ENCODE measurements at regions not wholly inside any gene's neighbourhood (a gene's known extent, or its start where the extent isn't known, plus 50 kb on each side); places are given as distances from the start of the nearest gene placed in this dataset.
A peak's percentile ranks its signal among the peaks of the same experiment; 100 is the strongest.

DNA sequence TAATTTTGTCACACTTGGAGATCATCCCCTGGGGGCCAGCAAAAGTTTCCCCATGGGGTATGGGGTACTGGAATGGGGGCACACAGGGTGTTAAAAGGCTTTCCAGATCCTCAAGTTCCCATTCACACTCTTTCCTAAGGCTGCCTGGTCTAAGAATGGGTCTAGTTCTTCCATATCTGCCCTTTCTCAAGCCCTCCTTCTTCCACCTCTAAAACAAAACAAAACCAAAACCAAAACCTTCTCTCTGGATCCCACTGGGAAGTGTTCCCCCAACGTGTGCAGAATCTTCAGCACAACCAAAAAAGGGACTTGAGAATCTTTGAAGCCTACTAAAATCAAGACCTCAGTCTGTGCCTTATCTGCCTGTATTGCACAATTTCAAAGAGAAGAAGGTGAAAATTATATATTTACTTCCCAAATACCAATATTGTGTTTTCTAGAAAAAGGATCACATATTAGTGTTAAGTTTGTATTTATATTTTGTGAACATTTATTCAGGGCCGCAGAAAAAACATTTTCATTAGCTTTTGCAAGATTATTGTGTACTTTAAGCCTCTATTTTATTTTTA lies 207.2 kb upstream of the TCF4 start:
- Mint-ChIP-seq H3K36me3 (ENCODE audit: low read depth) (peaks cover 8% of the 10 kb centered on the region), H3K4me3 (no peak overlapping the region), H3K4me1 (peaks cover 6% of the 10 kb centered on the region), H3K27me3 (ENCODE audit: low read depth) (no peaks in the 10 kb centered on the region), H3K9me3 (peaks cover 2% of the 10 kb centered on the region), H3K27ac (ENCODE audit: unreplicated experiment) (no peak overlapping the region)
- DNase-seq (ENCODE audit: low read depth, low spot score), result no peak
- TF ChIP-seq, protein P1, sequence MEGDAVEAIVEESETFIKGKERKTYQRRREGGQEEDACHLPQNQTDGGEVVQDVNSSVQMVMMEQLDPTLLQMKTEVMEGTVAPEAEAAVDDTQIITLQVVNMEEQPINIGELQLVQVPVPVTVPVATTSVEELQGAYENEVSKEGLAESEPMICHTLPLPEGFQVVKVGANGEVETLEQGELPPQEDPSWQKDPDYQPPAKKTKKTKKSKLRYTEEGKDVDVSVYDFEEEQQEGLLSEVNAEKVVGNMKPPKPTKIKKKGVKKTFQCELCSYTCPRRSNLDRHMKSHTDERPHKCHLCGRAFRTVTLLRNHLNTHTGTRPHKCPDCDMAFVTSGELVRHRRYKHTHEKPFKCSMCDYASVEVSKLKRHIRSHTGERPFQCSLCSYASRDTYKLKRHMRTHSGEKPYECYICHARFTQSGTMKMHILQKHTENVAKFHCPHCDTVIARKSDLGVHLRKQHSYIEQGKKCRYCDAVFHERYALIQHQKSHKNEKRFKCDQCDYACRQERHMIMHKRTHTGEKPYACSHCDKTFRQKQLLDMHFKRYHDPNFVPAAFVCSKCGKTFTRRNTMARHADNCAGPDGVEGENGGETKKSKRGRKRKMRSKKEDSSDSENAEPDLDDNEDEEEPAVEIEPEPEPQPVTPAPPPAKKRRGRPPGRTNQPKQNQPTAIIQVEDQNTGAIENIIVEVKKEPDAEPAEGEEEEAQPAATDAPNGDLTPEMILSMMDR (conservative IDR thresholded peaks at IDR 0.05), result no peak

DNA sequence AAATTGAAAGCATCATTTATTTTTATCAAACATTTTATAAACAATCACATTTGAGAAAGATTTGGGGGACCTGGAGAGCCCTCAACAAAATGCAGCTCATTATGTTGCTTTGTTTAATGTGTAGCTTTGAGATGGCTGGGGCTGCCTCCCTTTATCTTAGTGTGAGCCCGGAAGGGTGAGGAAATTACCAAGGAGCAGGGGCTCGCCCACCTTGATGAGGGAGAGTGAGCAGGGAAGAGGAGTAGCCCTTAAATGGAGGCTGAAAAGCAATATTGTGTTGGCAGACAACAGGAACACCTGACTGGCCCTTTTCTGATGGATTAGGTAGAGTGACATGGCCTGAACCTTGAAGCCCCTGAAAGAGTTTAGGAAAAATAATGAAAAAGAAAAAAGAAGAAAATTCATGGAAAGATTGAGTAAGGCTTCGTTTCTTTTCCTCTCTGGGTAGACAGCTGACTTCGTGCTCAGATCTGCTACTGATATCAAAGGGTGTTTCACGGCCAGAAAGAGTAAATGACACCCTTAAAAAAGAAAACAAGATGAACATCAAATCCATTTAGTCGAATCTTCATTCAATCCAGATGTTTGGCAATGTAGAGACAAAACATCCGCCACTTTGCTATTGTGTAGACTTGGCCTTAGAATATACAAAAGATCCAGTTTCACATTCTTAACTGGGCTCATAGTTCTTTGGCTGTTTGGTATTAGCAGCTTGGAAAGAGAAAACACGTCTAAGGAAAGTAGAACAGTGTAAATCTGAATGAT lies 206.5 kb upstream of the TCF4 start:
- TF ChIP-seq, protein P1 (conservative IDR thresholded peaks at IDR 0.05), result no peak
- no peaks in the 10 kb centered on the region for H3K27me3 Mint-ChIP-seq (ENCODE audit: low read depth)
- H3K36me3 Mint-ChIP-seq (ENCODE audit: low read depth), result peaks cover 13% of the 10 kb centered on the region
- DNase-seq (ENCODE audit: low read depth, low spot score), result no peak
- peak overlapping the region; percentile 31 for H3K27ac Mint-ChIP-seq (ENCODE audit: unreplicated experiment)
- H3K4me3 Mint-ChIP-seq, result no peak overlapping the region
- peaks cover 6% of the 10 kb centered on the region for H3K4me1 Mint-ChIP-seq
- H3K9me3 Mint-ChIP-seq, result peaks cover 5% of the 10 kb centered on the region

DNA sequence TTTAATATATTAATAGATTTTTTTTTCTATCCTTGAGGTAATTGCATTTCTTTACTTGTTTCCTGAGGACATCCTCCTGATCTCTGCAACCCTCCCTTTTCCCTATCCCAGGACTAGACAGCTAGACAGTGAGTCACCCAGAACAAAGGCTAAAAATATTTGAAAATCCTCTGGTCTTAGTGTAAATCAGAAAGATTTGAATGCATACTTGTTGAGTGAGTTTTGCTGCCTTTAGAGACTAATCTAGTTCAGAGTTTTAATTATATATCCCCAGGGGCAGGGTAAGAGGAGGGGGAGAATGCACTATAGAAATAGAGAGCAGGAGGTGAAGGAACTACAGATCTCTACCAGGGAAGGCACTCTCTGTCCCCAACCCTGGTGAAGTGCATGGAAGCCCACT lies 202.3 kb upstream of the TCF4 start:
- Mint-ChIP-seq H3K36me3 (ENCODE audit: low read depth) (peaks cover 26% of the 10 kb centered on the region), H3K27ac (ENCODE audit: unreplicated experiment) (no peak overlapping the region), H3K9me3 (peaks cover 5% of the 10 kb centered on the region), H3K4me3 (no peak overlapping the region), H3K4me1 (peaks cover 6% of the 10 kb centered on the region), H3K27me3 (ENCODE audit: low read depth) (no peaks in the 10 kb centered on the region)
- TF ChIP-seq, protein P1 (conservative IDR thresholded peaks at IDR 0.05), result no peak
- no peak for DNase-seq (ENCODE audit: low read depth, low spot score)

DNA sequence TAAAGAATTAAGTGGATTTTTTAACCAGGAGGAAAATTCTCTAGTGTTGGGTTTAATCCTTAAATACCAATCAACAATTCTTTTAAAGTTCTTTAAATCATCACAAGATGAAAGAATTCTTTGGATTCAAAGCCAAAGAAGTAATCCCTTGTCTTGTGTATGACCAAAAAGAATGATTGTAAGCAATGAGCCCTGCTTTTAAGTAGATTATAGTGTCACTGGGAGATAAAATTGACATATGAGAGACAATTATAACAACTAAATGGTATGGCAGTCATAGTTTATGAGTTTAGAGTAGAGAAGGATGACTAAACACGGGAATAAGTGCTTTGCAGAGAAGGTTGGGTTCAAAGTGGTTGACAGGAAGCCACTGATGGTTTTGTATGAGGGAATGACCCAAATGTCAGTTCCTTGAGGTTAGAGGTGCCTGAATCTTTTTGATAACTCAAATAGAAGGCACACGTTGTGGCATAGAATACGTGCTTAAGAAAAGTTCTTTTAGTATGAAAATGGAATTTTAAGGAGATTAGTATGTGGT lies 199.6 kb upstream of the TCF4 start:
- no peaks in the 10 kb centered on the region for H3K27me3 Mint-ChIP-seq (ENCODE audit: low read depth)
- H3K9me3 Mint-ChIP-seq, result peaks cover 5% of the 10 kb centered on the region
- DNase-seq (ENCODE audit: low read depth, low spot score), result no peak
- TF ChIP-seq, protein P1 (conservative IDR thresholded peaks at IDR 0.05), result no peak
- no peaks in the 10 kb centered on the region for H3K4me1 Mint-ChIP-seq
- H3K36me3 Mint-ChIP-seq (ENCODE audit: low read depth), result peaks cover 26% of the 10 kb centered on the region
- no peak overlapping the region for H3K4me3 Mint-ChIP-seq
- H3K27ac Mint-ChIP-seq (ENCODE audit: unreplicated experiment), result no peak overlapping the region

DNA sequence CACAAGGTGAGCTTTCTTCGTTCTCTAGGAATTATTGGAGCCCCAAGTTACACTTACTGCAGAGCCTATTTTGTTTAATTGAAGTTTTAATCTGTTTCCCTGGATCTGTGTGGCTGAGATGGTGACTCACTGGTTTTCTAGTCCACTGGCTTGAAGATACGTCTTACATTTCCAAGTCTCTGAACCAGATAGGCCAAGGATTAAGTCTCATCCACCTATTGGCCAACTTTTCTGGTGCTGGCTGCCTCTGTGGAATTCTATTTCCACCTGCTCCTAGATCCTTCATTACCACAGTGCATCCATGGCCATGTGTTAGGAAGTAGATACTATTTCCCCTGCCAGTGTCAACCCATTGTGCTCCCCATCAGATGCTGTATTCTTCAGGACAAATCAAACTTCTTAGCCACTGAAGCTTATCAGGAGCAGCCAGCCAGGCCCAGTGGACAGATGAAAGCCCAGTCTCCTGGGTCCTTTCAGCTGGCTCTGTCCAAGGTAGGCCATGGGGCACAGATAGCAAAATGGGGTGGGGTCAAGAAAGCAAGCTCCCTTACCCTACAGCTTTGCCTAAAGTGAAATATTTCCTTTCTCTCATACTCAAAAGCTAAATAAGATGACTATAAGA lies 198.8 kb upstream of the TCF4 start:
- no peak overlapping the region for H3K4me3 Mint-ChIP-seq
- H3K4me1 Mint-ChIP-seq, result peaks cover 1% of the 10 kb centered on the region
- peaks cover 21% of the 10 kb centered on the region for H3K36me3 Mint-ChIP-seq (ENCODE audit: low read depth)
- peaks cover 1% of the 10 kb centered on the region for H3K27me3 Mint-ChIP-seq (ENCODE audit: low read depth)
- TF ChIP-seq, protein P1 (conservative IDR thresholded peaks at IDR 0.05), result no peak
- H3K27ac Mint-ChIP-seq (ENCODE audit: unreplicated experiment), result no peak overlapping the region
- DNase-seq (ENCODE audit: low read depth, low spot score), result no peak
- H3K9me3 Mint-ChIP-seq, result peaks cover 2% of the 10 kb centered on the region
